ENCODE measurements at regions not wholly inside any gene's neighbourhood (a gene's known extent, or its start where the extent isn't known, plus 50 kb on each side); places are given as distances from the start of the nearest gene placed in this dataset.

GRCh38 chr22:27223317-27224177, 566.2 kb downstream of the MIAT start:
- TF ChIP-seq, protein P1, sequence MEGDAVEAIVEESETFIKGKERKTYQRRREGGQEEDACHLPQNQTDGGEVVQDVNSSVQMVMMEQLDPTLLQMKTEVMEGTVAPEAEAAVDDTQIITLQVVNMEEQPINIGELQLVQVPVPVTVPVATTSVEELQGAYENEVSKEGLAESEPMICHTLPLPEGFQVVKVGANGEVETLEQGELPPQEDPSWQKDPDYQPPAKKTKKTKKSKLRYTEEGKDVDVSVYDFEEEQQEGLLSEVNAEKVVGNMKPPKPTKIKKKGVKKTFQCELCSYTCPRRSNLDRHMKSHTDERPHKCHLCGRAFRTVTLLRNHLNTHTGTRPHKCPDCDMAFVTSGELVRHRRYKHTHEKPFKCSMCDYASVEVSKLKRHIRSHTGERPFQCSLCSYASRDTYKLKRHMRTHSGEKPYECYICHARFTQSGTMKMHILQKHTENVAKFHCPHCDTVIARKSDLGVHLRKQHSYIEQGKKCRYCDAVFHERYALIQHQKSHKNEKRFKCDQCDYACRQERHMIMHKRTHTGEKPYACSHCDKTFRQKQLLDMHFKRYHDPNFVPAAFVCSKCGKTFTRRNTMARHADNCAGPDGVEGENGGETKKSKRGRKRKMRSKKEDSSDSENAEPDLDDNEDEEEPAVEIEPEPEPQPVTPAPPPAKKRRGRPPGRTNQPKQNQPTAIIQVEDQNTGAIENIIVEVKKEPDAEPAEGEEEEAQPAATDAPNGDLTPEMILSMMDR (IDR thresholded peaks at IDR 0.05) = no peak
- TF ChIP-seq POLR2A (IDR thresholded peaks at IDR 0.05) = no peak
